Heart right ventricle (tissue), 16 donors: ENCODE measurements at regions not wholly inside any gene's neighbourhood (a gene's known extent, or its start where the extent isn't known, plus 50 kb on each side); places are given as distances from the start of the nearest gene placed in this dataset.

Experiments used
- ATAC-seq, 8 donors: fragments of 200-7000 bp; cut with Tn5 transposase; one replicate each; pipeline ENCODE4 v1.9.1; 2020; ENCODE audit warnings: mild to moderate bottlenecking in 8 of 8, moderate library complexity in 8 of 8, moderate number of reproducible peaks in 1 of 8
- DNase-seq, 2 donors: peaks; one replicate each; pipeline ENCODE4 v3.0.0-alpha.2; 2020
- H3K27ac ChIP-seq, 10 donors: fragments of 200-600 bp; sonication (generic) in 2 of 10; one replicate each; pipeline versions ENCODE4 v1.5.0 to v1.8.0; 2020 to 2022; ENCODE audit warnings: mild to moderate bottlenecking in 3 of 10
- H3K27me3 ChIP-seq, 7 donors: fragments of 200-600 bp; one replicate each; pipeline ENCODE4 v1.8.0; 2021 to 2022; ENCODE audit warnings: mild to moderate bottlenecking in 2 of 7
- H3K36me3 ChIP-seq, 9 donors: fragments of 200-600 bp; sonication (generic) in 1 of 9; one replicate each; pipeline versions ENCODE4 v1.5.0 to v1.8.0; 2020 to 2022; ENCODE audit warnings: mild to moderate bottlenecking in 2 of 9
- H3K4me1 ChIP-seq, 9 donors: fragments of 200-600 bp; sonication (generic) in 1 of 9; one replicate each; pipeline versions ENCODE4 v1.5.0 to v1.8.0; 2020 to 2022; ENCODE audit warnings: mild to moderate bottlenecking in 4 of 9
- H3K4me3 ChIP-seq, 10 donors: fragments of 200-600 bp; sonication (generic) in 2 of 10; one replicate each; pipeline versions ENCODE4 v1.5.0 to v1.8.0; 2020 to 2022; ENCODE audit warnings: mild to moderate bottlenecking in 7 of 10, moderate library complexity in 2 of 10
- H3K9me3 ChIP-seq, 11 donors: fragments of 200-600 bp in 10 of 11; sonication (generic) in 2 of 11; one replicate each; pipeline versions ENCODE4 v1.5.0 to v1.8.0; 2013 to 2022; ENCODE audit warnings: mild to moderate bottlenecking in 2 of 11, control low read depth in 1 of 11, moderate library complexity in 1 of 11
- CTCF ChIP-seq, 9 donors: fragments of 200-600 bp; sonication (generic) in 2 of 9; IDR thresholded peaks; one replicate each; pipeline versions ENCODE4 v1.5.0 to v1.8.0; 2021 to 2022; ENCODE audit warnings: antibody characterized with exemption in 9 of 9, mild to moderate bottlenecking in 5 of 9, moderate library complexity in 1 of 9
- WGBS, 2 donors: extraction: QIAGEN DNeasy Blood & Tissue Kit; methylation state at CpG; one replicate each; pipeline ENCODE4 v1.1.7; 2013; ENCODE audit warnings: inconsistent platforms in 1 of 2; 5-methylcytosine and 5-hydroxymethylcytosine counted together
- intact Hi-C, 10 donors: fragments of 100-400 bp; cut with DNase I; formaldehyde crosslinking; loops; one replicate each; pipeline versions ENCODE4 v1.11.1 to v1.14.2; 2022
- donor health status: Arrhythmogenic right ventricular cardiomyopathy.
- donor health status: ischemic (EF 13 %, LVEDD 7.1; RV severe dilation, severe dysfunction).
- donor health status: healthy with polysubstance abuse.
- donor health status: DM: no; HTN: yes; CAD: no.
- donor health status: DM: no; HTN: no; CAD: no.
- donor health status: ischemic (EF 25% LVEDD 6.9; RV normal size, moderate dysfunction).
- donor health status: ischemic (EF 25% LVEDD 5.7; RV mildly dilated, moderate dysfunction).
- donor health status: healthy.
- donor health status: DM: yes; HTN: yes; CAD: no.
- donor health status: Ischemic cardiomyopathy.
- donor health status: ischemic (EF 35%, LVEDD 5.7; RV mildly dilated, moderate dysfunction).
- donor health status: nonischemic (EF 11% LVEDD 7.7; RV severe dilation, severe dysfunction).
- donor health status: DM: yes; HTN: yes; CAD: no.
- donor health status: PGD.
- donor health status: ischemic (EF 29% LVEDD 5.4; RV normal size, mild dysfunction).
- donor health status: nonischemic (EF 23%, LVEDD 6.1; RV moderate dilation, normal function).

DNA sequence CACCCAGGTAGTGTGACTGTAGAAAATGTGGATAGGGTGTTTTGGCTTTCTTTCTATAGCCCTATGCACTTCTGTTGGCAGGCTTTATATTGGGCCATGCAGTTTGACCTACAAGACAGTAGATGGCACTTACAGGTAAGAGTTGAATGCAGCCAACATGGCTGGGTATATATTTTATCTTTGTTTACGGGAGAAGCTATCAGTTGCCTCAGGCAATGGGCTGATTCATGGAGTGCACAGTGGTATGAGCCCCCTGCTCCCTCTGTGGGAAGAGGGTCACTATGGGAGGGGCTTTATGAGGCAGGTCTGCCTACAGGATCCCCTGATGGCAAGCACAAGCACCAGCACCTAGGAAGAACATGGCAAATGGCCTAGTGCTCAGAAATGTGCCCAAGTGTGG, 301.2 kb upstream of the CDIN1 start:
- Histone ChIP-seq H3K9me3 (peaks cover 0 to 37% (median 22%) of the 10 kb centered on the region in 11 donors), H3K4me1 (no peaks in the 10 kb centered on the region), H3K27me3 (no peaks in the 10 kb centered on the region), H3K27ac (no peak overlapping the region), H3K36me3 (no peaks in the 10 kb centered on the region), H3K4me3 (no peak overlapping the region)
- WGBS, 2 donors: 38 to 44% methylated on average over 1 of the region's 1 CpG
- DNase-seq (no peak), ATAC-seq (no peak)
- intact Hi-C loops: no loop called here
- peak in 3 of 9 donors; percentile 10 to 20 (median 11) for TF ChIP-seq CTCF (IDR thresholded peaks at IDR 0.05)

DNA sequence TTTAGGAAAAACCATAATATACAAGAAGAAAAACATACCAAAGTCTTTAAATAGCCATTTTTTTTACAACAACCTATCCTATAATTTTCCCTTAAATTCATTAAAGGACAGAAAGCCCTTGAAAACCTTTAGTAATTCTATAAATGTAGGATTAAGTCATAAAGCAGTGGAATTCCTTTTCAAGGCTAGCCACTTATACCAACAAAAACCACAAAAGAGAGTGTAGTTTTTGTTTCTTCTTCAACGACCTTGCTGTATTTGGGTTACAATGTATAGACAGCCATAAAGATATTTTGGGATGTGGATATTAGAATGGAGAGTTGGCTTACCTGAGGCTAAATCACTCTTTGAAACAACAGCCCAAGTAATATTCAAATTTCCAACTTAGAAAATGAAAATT, 296.6 kb upstream of the CDIN1 start:
- DNase-seq: no peak
- Histone ChIP-seq H3K36me3 (no peaks in the 10 kb centered on the region), H3K27me3 (no peaks in the 10 kb centered on the region), H3K4me3 (no peak overlapping the region), H3K27ac (no peak overlapping the region), H3K9me3 (peaks cover 0 to 29% (median 9%) of the 10 kb centered on the region in 11 donors), H3K4me1 (no peaks in the 10 kb centered on the region)
- ATAC-seq: no peak
- no peak for TF ChIP-seq CTCF (IDR thresholded peaks at IDR 0.05)
- 82 to 92% methylated on average over 1 of the region's 1 CpG for WGBS, 2 donors
- intact Hi-C loops: loop anchor here in 1 of 10 donors (5.0 kb wide), 1 partner anchor 484 kb away; no protein-coding TSS in a partner anchor

- intact Hi-C loops: loop anchor here in 1 of 10 donors (5.0 kb wide), 1 partner anchor 482 kb away; no protein-coding TSS in a partner anchor
- H3K27me3 ChIP-seq: no peaks in the 10 kb centered on the region
- ATAC-seq (no peak), DNase-seq (no peak)
- H3K27ac ChIP-seq: no peak overlapping the region
- H3K4me3 ChIP-seq: no peak overlapping the region
- TF ChIP-seq CTCF (IDR thresholded peaks at IDR 0.05): no peak
- H3K36me3 ChIP-seq: no peaks in the 10 kb centered on the region
- no peaks in the 10 kb centered on the region for H3K4me1 ChIP-seq
- H3K9me3 ChIP-seq: peaks cover 0 to 12% (median 0%) of the 10 kb centered on the region in 11 donors
These were observed 294.5 kb upstream of the CDIN1 start for GRCh38 chr15:36284911-36285310.

DNA sequence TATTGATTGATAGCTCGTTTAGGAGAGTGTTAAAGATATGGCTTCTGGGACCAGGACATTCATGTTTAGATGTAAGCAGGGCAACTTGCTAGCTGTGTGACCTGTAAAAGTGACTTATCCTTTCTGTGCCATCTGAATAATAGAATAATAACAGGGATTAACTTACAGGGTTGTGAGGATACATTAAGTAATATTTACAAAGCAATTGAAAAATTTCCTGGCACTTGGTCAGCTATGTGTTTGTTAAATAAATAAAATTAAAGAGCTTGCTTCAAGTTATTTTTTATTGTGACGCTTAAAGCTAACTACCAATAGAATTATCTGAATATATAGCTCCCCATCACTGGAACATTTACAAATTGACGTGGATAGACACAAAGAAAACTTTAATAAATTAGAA, 287.9 kb upstream of the CDIN1 start:
- TF ChIP-seq CTCF (IDR thresholded peaks at IDR 0.05): no peak
- ATAC-seq (no peak), DNase-seq (no peak)
- whole genome bisulfite sequencing, 2 donors: 85 to 90% methylated on average over 3 of the region's 3 CpGs
- H3K27ac ChIP-seq: no peak overlapping the region
- no peak overlapping the region for H3K4me3 ChIP-seq
- H3K27me3 ChIP-seq: no peaks in the 10 kb centered on the region
- intact Hi-C loops: no loop called here
- H3K36me3 ChIP-seq: no peaks in the 10 kb centered on the region
- no peaks in the 10 kb centered on the region for H3K4me1 ChIP-seq
- H3K9me3 ChIP-seq: no peaks in the 10 kb centered on the region
